ENCODE measurements at regions not wholly inside any gene's neighbourhood (a gene's known extent, or its start where the extent isn't known, plus 50 kb on each side); places are given as distances from the start of the nearest gene placed in this dataset.

- no peak for DNase-seq (ENCODE audit: low read depth)
- no peak overlapping the region for H3K4me3 ChIP-seq (ENCODE audit: low read depth, low read length)
- TF ChIP-seq, protein P1, sequence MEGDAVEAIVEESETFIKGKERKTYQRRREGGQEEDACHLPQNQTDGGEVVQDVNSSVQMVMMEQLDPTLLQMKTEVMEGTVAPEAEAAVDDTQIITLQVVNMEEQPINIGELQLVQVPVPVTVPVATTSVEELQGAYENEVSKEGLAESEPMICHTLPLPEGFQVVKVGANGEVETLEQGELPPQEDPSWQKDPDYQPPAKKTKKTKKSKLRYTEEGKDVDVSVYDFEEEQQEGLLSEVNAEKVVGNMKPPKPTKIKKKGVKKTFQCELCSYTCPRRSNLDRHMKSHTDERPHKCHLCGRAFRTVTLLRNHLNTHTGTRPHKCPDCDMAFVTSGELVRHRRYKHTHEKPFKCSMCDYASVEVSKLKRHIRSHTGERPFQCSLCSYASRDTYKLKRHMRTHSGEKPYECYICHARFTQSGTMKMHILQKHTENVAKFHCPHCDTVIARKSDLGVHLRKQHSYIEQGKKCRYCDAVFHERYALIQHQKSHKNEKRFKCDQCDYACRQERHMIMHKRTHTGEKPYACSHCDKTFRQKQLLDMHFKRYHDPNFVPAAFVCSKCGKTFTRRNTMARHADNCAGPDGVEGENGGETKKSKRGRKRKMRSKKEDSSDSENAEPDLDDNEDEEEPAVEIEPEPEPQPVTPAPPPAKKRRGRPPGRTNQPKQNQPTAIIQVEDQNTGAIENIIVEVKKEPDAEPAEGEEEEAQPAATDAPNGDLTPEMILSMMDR (IDR thresholded peaks at IDR 0.05; ENCODE audit: control insufficient read depth, extremely low read depth, insufficient read depth), result no peak
Observed at GRCh38 chr14:51447411-51447810, 204.3 kb upstream of the FRMD6 start.

- TF ChIP-seq, protein P1 (IDR thresholded peaks at IDR 0.05; ENCODE audit: control insufficient read depth, extremely low read depth, insufficient read depth), result no peak
- no peak for DNase-seq (ENCODE audit: low read depth)
- no peak overlapping the region for H3K4me3 ChIP-seq (ENCODE audit: low read depth, low read length)
Observed at GRCh38 chr14:51448831-51449670, 202.7 kb upstream of the FRMD6 start.

- no peak overlapping the region for H3K4me3 ChIP-seq (ENCODE audit: low read depth, low read length)
- no peak for DNase-seq (ENCODE audit: low read depth)
- TF ChIP-seq, protein P1 (IDR thresholded peaks at IDR 0.05; ENCODE audit: control insufficient read depth, extremely low read depth, insufficient read depth), result no peak
Observed at GRCh38 chr14:51449681-51450080, 202.0 kb upstream of the FRMD6 start.

- no peak overlapping the region for H3K4me3 ChIP-seq (ENCODE audit: low read depth, low read length)
- no peak for DNase-seq (ENCODE audit: low read depth)
- TF ChIP-seq, protein P1 (IDR thresholded peaks at IDR 0.05; ENCODE audit: control insufficient read depth, extremely low read depth, insufficient read depth), result no peak
Observed at GRCh38 chr14:51451561-51451960, 200.1 kb upstream of the FRMD6 start.

GRCh38 chr14:51453869-51454268, 197.8 kb upstream of the FRMD6 start:
- no peak for DNase-seq (ENCODE audit: low read depth)
- H3K4me3 ChIP-seq (ENCODE audit: low read depth, low read length), result no peak overlapping the region
- TF ChIP-seq, protein P1 (IDR thresholded peaks at IDR 0.05; ENCODE audit: control insufficient read depth, extremely low read depth, insufficient read depth), result no peak

- no peak for DNase-seq (ENCODE audit: low read depth)
- TF ChIP-seq, protein P1 (IDR thresholded peaks at IDR 0.05; ENCODE audit: control insufficient read depth, extremely low read depth, insufficient read depth), result no peak
- H3K4me3 ChIP-seq (ENCODE audit: low read depth, low read length), result no peak overlapping the region
Observed at GRCh38 chr14:51454351-51454750, 197.4 kb upstream of the FRMD6 start.
